ENCODE measurements at regions not wholly inside any gene's neighbourhood (a gene's known extent, or its start where the extent isn't known, plus 50 kb on each side); places are given as distances from the start of the nearest gene placed in this dataset.
A peak's percentile ranks its signal among the peaks of the same experiment; 100 is the strongest.

DNA sequence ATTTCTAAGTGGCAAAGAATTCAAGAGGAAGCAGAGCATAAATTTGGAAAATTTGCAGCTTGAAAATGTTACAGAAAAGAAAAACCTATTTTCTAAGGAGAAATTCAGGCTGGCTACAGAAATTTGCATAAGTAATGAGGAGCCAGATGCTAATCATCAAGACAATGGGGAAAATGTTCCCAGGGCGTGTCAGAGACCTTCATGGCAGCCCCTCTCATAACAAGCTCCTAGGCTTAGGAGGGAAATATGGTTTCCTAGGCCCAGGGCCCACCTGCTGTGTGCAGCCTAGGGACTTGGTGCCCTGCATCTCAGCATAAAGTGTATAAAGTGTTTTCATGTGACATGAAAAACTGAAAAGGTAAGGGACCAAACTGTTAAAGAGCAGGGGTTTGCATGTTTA lies 1796.3 kb upstream of the FLRT2 start:
- no peak overlapping the region for H3K4me3 ChIP-seq
- FAIRE-seq: no peak
- no peak for DNase-seq (ENCODE audit: low read depth in 1 of 2, low spot score in 1 of 2)
- H3K4me2 ChIP-seq: no peak overlapping the region
- CTCF ChIA-PET: no interaction called here
- no peak overlapping the region for H3K27ac ChIP-seq
- H3K9me3 ChIP-seq: no peaks in the 10 kb centered on the region
- ATAC-seq: no peak
- TF ChIP-seq, protein P1, sequence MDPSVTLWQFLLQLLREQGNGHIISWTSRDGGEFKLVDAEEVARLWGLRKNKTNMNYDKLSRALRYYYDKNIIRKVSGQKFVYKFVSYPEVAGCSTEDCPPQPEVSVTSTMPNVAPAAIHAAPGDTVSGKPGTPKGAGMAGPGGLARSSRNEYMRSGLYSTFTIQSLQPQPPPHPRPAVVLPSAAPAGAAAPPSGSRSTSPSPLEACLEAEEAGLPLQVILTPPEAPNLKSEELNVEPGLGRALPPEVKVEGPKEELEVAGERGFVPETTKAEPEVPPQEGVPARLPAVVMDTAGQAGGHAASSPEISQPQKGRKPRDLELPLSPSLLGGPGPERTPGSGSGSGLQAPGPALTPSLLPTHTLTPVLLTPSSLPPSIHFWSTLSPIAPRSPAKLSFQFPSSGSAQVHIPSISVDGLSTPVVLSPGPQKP (IDR thresholded peaks at IDR 0.05; ENCODE audit: low read depth, low read length): no peak
- TF ChIP-seq RNF2 (IDR thresholded peaks at IDR 0.05; ENCODE audit: borderline replicate concordance, low read depth) (no peak), RFX5 (IDR thresholded peaks at IDR 0.05) (no peak), HOXA7 (CRISPR knock-in tag; IDR thresholded peaks at IDR 0.05) (no peak), EHF (CRISPR knock-in tag; IDR thresholded peaks at IDR 0.05) (no peak)
- WGBS (ENCODE audit: missing lambda C conversion rate): 7% methylated on average over 1 of the region's 1 CpG
- H3K4me1 ChIP-seq: no peaks in the 10 kb centered on the region
- POLR2A ChIA-PET: no interaction called here

DNA sequence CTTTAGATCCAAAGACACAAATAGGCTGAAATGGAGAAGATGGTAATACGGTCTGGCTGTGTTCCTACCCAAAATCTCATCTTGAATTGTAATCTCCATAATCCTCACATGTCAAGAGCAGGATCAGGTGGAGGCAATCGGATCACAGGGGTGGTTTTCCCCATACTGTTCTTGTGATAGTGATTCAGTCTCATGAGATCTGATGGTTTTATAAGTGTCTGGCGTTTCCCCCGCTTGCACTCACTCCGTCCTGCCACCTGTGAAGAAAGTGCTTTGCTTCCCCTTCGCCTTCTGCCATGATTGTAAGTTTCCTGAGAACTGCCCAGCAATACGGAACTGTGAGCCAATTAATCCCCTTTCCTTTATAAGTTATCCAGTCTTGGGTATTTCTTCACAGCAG lies 1795.5 kb upstream of the FLRT2 start:
- POLR2A ChIA-PET: no interaction called here
- Histone ChIP-seq H3K4me2 (no peak overlapping the region), H3K9me3 (no peaks in the 10 kb centered on the region), H3K4me1 (no peaks in the 10 kb centered on the region), H3K4me3 (no peak overlapping the region), H3K27ac (no peak overlapping the region)
- CTCF ChIA-PET: no interaction called here
- FAIRE-seq (no peak), ATAC-seq (no peak), DNase-seq (ENCODE audit: low read depth in 1 of 2, low spot score in 1 of 2) (no peak)
- TF ChIP-seq RCOR1 (IDR thresholded peaks at IDR 0.05; ENCODE audit: low read depth, low read length): no peak
- TF ChIP-seq RAD21 (conservative IDR thresholded peaks at IDR 0.05 in 1 of 2, IDR thresholded peaks at IDR 0.05 in 1 of 2): no peak
- TF ChIP-seq FOSL2 (IDR thresholded peaks at IDR 0.05): no peak
- TF ChIP-seq FOSL2 (CRISPR knock-in tag; IDR thresholded peaks at IDR 0.05): no peak
- no peak for TF ChIP-seq PHF8 (IDR thresholded peaks at IDR 0.05; ENCODE audit: borderline replicate concordance, low read depth)
- no peak for TF ChIP-seq ZFP36 (IDR thresholded peaks at IDR 0.05; ENCODE audit: borderline replicate concordance, partially characterized antibody)
- 14% methylated on average over 7 of the region's 7 CpGs for WGBS (ENCODE audit: missing lambda C conversion rate)

DNA sequence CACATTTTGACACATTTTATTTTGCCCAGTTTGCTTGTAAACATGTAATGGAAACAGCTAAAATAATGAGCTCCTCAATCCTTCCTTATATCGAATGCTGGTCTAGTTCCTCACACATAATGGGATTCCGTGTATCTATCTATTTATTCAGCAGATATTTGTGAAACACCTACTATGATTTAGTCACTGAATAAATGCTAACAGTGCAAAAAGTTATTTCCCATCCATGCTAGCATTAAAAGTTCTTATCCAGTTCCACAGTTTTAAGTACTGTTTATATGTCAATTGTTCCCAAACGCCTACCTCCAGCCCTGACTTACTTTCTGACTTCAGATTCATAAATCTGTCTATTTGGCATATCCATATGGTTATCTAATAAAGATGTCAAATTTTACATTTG lies 1788.7 kb upstream of the FLRT2 start:
- Histone ChIP-seq H3K4me1 (no peaks in the 10 kb centered on the region), H3K9me3 (no peaks in the 10 kb centered on the region), H3K4me3 (no peak overlapping the region), H3K27ac (no peak overlapping the region), H3K4me2 (no peak overlapping the region)
- ChIA-PET POLR2A (no interaction called here), CTCF (no interaction called here)
- peak; percentile 46 for TF ChIP-seq MAFK (IDR thresholded peaks at IDR 0.05; ENCODE audit: partially characterized antibody)
- TF ChIP-seq, protein P2, sequence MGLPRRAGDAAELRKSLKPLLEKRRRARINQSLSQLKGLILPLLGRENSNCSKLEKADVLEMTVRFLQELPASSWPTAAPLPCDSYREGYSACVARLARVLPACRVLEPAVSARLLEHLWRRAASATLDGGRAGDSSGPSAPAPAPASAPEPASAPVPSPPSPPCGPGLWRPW (IDR thresholded peaks at IDR 0.05): no peak
- ATAC-seq: no peak
- no peak for DNase-seq (ENCODE audit: low read depth in 1 of 2, low spot score in 1 of 2)
- no peak for FAIRE-seq
- WGBS (ENCODE audit: missing lambda C conversion rate): 9% methylated on average over 3 of the region's 3 CpGs

DNA sequence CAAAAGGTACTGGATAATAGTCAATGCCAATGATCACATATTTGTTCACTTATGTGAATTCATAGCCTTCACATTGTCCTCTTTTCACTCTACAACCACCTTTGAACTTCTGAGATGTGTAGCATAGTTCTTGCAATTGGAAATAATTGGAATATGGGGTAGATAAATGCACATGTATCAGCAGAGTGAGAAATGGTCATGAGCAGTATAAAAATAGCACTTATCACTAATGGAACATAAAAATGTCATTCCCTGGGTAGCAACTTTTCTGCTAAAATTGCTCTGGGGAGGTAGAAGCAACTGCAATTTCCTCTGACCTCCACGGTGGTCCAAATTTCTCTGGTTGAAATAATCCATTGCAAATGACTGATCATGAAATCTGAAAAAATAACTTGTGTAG lies 1785.7 kb upstream of the FLRT2 start:
- H3K4me2 ChIP-seq: no peak overlapping the region
- FAIRE-seq: no peak
- CTCF ChIA-PET: no interaction called here

More for the DNA sequence above, 1785.7 kb upstream of the FLRT2 start:
- ATAC-seq (no peak), DNase-seq (ENCODE audit: low read depth in 1 of 2, low spot score in 1 of 2) (no peak)
- WGBS (ENCODE audit: missing lambda C conversion rate): 4% methylated on average over 1 of the region's 1 CpG
- Histone ChIP-seq H3K4me3 (no peak overlapping the region), H3K27ac (no peak overlapping the region), H3K4me1 (no peaks in the 10 kb centered on the region), H3K9me3 (no peaks in the 10 kb centered on the region)
- TF ChIP-seq, protein P3, sequence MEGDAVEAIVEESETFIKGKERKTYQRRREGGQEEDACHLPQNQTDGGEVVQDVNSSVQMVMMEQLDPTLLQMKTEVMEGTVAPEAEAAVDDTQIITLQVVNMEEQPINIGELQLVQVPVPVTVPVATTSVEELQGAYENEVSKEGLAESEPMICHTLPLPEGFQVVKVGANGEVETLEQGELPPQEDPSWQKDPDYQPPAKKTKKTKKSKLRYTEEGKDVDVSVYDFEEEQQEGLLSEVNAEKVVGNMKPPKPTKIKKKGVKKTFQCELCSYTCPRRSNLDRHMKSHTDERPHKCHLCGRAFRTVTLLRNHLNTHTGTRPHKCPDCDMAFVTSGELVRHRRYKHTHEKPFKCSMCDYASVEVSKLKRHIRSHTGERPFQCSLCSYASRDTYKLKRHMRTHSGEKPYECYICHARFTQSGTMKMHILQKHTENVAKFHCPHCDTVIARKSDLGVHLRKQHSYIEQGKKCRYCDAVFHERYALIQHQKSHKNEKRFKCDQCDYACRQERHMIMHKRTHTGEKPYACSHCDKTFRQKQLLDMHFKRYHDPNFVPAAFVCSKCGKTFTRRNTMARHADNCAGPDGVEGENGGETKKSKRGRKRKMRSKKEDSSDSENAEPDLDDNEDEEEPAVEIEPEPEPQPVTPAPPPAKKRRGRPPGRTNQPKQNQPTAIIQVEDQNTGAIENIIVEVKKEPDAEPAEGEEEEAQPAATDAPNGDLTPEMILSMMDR (IDR thresholded peaks at IDR 0.05): no peak
- TF ChIP-seq POLR2AphosphoS2 (conservative IDR thresholded peaks at IDR 0.05; ENCODE audit: low read length): no peak
- no peak for TF ChIP-seq CBX2 (IDR thresholded peaks at IDR 0.05; ENCODE audit: borderline replicate concordance, low read depth)
- TF ChIP-seq EHF (CRISPR knock-in tag; IDR thresholded peaks at IDR 0.05): no peak
- no peak for TF ChIP-seq FOSL2 (IDR thresholded peaks at IDR 0.05)
- TF ChIP-seq FOSL2 (CRISPR knock-in tag; IDR thresholded peaks at IDR 0.05): no peak
- TF ChIP-seq CEBPB (IDR thresholded peaks at IDR 0.05): no peak
- TF ChIP-seq, protein P4, sequence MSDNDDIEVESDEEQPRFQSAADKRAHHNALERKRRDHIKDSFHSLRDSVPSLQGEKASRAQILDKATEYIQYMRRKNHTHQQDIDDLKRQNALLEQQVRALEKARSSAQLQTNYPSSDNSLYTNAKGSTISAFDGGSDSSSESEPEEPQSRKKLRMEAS (IDR thresholded peaks at IDR 0.05): no peak
- TF ChIP-seq NFE2L2 (conservative IDR thresholded peaks at IDR 0.05; ENCODE audit: low read length): no peak
- no peak for TF ChIP-seq NR3C1 (IDR thresholded peaks at IDR 0.05)
- TF ChIP-seq CBX8 (IDR thresholded peaks at IDR 0.05): no peak
- no peak for TF ChIP-seq ZFP36 (IDR thresholded peaks at IDR 0.05; ENCODE audit: borderline replicate concordance, partially characterized antibody)
- POLR2A ChIA-PET: no interaction called here
